C4-2B (cell line): ENCODE measurements at regions not wholly inside any gene's neighbourhood (a gene's known extent, or its start where the extent isn't known, plus 50 kb on each side); places are given as distances from the start of the nearest gene placed in this dataset.

Source experiments
- H3K27ac ChIP-seq: fragments of 450-650 bp; 2 replicates; pipeline ENCODE4 v1.5.1; 2017
- ZFX ChIP-seq: fragments of 450-650 bp; IDR thresholded peaks from 2 replicates; pipeline ENCODE4 v1.6.1; 2017
- TF ChIP-seq, protein P1 (sequence below): fragments of 450-650 bp; conservative IDR thresholded peaks from 2 replicates; pipeline ENCODE4 v1.5.1; 2017; ENCODE audit warnings: mild to moderate bottlenecking

DNA sequence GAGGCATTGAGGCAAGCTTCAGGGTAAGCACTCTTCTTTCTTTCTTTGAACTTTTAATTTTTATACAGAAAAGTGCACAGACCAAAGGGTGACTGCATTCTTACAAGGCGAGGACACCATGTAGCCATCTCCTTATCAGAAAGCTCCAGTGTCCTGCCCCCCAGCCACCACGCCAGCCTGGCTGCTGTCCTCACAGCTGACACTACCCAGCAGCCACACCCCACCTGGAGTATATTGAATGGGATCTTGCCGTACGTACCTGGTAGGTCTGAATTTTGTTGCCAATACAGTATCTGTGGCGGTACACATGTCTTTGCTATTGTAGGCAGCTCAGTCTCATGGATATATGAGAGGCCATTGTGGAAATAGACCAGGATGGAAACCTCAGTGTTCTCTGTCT lies 284.0 kb upstream of the IRX2 start:
- TF ChIP-seq, protein P1, sequence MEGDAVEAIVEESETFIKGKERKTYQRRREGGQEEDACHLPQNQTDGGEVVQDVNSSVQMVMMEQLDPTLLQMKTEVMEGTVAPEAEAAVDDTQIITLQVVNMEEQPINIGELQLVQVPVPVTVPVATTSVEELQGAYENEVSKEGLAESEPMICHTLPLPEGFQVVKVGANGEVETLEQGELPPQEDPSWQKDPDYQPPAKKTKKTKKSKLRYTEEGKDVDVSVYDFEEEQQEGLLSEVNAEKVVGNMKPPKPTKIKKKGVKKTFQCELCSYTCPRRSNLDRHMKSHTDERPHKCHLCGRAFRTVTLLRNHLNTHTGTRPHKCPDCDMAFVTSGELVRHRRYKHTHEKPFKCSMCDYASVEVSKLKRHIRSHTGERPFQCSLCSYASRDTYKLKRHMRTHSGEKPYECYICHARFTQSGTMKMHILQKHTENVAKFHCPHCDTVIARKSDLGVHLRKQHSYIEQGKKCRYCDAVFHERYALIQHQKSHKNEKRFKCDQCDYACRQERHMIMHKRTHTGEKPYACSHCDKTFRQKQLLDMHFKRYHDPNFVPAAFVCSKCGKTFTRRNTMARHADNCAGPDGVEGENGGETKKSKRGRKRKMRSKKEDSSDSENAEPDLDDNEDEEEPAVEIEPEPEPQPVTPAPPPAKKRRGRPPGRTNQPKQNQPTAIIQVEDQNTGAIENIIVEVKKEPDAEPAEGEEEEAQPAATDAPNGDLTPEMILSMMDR = no peak
- TF ChIP-seq ZFX = no peak
- no peak overlapping the region for H3K27ac ChIP-seq

DNA sequence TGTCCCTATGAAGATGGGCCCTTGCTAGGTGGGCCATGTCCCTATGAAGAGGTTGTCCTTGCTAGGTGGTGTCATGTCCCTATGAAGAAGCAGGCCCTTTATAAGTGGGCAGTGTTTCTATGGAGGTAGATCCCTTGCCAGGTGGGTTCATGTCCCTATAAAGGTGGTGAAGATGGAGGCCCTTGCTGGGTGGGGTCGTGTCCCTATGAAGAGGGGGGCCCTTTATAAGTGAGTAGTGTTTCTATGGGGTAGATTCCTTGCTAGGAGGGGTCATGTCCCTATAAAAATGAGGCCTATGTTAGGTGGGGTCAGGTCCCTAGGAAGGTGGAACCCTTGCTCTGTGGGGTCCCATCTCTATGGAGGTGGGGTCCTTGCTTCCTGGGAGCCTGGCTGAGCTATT lies 283.4 kb upstream of the IRX2 start:
- TF ChIP-seq, protein P1 = no peak
- no peak for TF ChIP-seq ZFX
- H3K27ac ChIP-seq = no peak overlapping the region

DNA sequence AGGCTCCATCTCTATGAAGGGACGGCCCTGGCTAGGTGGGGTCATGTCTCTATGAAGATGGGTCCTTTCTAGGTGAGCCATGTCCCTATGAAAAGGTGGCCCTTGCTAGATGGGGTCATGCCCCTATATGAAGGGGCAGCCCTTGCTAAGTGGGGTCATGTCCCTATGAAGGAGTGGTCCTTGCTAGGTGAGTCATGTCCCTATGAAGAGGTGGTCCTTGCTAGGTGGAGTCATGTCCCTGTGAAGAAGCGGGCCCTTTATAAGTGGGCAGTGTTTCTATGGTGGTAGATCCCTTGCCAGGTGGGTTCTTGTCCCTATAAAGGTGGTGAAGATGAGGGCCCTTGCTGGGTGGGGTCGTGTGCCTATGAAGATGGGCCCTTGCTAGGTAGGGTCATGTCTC lies 283.0 kb upstream of the IRX2 start:
- no peak for TF ChIP-seq ZFX
- H3K27ac ChIP-seq = no peak overlapping the region

DNA sequence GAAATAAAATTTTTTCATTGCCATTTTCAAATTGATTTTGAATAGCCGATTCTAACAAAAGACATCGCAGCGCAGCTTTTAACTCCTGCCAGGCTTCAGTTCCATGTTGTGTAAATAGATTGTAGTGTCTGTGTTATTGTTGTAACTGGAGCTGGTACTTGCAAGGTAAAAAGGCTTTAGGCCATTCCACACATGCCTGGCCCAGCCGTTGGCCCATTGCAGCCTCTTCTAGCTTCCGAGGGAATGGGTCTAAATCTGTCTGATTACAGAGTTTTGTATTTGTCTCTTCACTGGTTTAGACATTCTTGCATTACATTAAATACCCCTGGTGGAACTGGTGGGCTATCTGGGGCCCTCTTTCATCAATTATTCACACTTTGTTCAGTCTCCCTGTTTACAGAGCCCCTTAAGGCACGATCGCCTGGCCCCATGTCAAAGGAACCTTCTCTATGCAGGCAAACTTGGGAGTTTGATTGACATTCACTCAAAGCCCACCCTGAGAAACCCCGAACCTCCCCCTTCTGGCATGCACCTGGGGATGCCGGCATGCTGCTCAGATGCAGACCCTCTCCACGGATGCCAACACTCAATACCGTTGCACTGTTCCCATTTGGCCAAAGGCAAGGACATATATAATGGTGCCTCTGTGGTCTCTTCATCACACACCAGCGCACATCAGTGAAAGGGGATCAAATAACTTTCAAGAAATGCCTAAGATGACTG lies 281.7 kb upstream of the IRX2 start:
- no peak overlapping the region for H3K27ac ChIP-seq
- TF ChIP-seq, protein P1 = no peak
- TF ChIP-seq ZFX = no peak

DNA sequence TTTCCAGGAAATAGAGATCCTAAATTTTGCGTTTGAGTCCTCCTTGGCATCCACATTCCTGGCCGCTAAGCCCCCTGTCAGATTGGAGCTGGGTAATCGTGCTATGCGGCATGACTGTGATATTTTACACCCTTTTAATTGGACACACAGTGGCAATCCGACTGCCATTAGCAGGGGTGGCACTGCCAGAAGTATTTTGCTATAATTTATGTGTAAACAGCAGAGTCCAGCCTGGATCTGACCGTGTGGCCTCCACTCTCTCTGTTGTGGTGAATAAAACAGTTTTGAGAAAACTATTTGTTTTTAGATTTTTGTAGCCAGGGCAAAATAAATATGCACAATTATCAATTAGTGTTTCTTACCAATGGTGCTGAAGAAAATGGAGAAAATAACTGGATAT lies 281.0 kb upstream of the IRX2 start:
- TF ChIP-seq ZFX = no peak
- TF ChIP-seq, protein P1 = no peak
- H3K27ac ChIP-seq = no peak overlapping the region

DNA sequence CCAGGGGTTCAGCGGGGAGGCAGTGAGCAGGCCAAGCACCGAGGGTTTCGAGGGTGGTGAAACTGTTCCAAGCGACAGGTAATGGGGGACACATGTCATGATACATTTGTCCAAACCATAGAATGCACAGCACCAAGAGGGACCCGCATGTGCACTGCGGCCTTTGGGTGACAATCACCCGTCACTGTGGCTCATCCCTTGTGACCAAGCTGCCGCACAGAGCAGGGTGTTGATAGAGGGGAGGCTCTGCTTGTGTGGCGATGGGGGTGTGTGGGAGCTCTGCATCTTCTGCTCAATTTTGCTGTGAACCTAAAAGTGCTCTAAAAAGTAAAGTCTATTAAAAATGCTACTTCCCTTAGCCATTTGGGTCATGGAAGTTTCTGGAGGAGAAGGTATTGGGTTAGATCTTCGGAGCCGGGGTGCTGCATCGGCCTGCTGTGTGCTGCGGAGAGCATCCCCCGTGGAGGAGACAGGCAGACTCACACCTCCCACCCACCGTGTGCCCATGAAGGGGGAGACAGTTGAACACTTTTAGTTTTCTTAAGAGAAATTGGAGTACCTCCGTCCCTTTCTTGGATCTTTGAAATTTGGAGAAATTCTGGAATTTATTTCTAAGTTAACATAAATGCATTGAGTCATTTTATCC lies 280.4 kb upstream of the IRX2 start:
- no peak for TF ChIP-seq ZFX
- H3K27ac ChIP-seq = no peak overlapping the region

DNA sequence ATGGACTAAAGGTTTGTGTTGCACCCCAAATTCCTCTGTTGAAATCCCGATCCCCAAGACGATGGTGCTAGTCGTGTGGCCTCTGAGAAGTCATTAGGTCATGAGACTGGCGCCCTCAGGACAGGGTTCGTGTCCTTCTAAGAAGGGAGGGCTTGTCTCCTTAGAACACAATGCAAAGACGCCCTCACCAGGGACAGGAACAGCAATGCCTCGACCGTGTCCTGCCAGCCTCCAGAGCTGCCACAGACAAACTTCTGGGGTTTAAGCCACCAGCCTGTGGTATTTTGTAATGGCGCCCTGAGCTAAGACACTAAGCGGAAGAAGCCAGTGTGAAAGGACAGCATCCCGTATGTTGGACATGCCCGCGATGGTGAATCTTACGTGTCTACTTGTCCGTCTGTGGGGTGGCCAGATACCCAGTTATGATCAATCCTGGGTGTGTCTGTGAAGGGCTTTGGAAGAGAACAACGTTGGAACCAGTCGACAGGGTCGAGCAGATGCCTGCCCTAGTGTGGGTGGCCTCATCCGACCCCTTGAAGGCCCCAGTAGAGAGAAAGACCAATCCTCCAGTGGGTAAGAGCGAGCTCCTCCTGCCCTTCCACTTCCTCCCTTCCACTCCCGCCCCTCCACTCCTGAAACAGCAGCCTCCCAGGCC lies 279.2 kb upstream of the IRX2 start:
- TF ChIP-seq ZFX = no peak
- TF ChIP-seq, protein P1 = no peak
- H3K27ac ChIP-seq = no peak overlapping the region

DNA sequence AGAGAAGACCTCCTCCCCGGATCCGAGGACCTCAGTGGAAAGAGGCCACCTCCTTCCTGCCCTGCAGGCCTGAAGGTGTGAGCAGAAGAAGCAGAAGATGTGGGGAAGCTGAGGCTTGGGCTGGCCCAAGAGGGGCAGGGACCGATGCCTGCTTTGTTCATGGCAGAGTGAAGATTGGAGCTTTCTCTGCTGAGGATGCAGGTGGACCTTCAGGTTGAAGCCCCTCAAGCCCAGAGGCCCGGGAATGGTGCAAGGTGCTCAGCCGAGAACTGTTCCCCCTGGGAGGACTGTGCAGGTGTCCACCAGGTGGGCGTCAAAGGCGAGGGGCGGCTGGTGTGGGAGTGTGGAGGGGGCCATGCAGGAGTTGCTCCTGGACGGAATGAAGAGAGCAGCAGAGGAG lies 277.9 kb upstream of the IRX2 start:
- H3K27ac ChIP-seq = no peak overlapping the region
- no peak for TF ChIP-seq ZFX
- TF ChIP-seq, protein P1 = no peak
